ENCODE measurements at regions not wholly inside any gene's neighbourhood (a gene's known extent, or its start where the extent isn't known, plus 50 kb on each side); places are given as distances from the start of the nearest gene placed in this dataset.

DNA sequence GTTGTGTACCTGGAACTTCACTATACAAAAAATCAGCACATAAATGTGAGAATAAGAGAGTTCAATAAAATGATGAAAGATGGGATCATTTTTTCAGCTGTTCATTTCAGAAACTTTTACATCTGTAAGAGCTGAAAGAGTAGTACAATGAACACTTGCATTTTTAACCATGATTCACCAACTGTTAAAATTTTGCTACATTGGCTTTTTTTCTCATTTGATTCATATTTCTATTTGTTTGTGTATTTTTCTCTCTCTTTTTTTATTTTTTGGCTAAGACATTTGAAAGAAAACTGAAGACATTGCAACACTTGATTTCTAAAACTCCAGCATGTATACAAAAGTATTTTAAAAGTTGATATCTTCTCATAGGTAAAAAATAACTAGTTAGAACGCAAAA lies 98.3 kb upstream of the CDIN1 start:
- Histone ChIP-seq H3K27me3 (no peaks in the 10 kb centered on the region), H3K4me3 (no peak overlapping the region), H3K27ac (no peak overlapping the region), H3K36me3 (no peaks in the 10 kb centered on the region), H3K4me1 (no peaks in the 10 kb centered on the region), H3K9me3 (no peaks in the 10 kb centered on the region)
- no peak for TF ChIP-seq POLR2A (IDR thresholded peaks at IDR 0.05)
- TF ChIP-seq, protein P1, sequence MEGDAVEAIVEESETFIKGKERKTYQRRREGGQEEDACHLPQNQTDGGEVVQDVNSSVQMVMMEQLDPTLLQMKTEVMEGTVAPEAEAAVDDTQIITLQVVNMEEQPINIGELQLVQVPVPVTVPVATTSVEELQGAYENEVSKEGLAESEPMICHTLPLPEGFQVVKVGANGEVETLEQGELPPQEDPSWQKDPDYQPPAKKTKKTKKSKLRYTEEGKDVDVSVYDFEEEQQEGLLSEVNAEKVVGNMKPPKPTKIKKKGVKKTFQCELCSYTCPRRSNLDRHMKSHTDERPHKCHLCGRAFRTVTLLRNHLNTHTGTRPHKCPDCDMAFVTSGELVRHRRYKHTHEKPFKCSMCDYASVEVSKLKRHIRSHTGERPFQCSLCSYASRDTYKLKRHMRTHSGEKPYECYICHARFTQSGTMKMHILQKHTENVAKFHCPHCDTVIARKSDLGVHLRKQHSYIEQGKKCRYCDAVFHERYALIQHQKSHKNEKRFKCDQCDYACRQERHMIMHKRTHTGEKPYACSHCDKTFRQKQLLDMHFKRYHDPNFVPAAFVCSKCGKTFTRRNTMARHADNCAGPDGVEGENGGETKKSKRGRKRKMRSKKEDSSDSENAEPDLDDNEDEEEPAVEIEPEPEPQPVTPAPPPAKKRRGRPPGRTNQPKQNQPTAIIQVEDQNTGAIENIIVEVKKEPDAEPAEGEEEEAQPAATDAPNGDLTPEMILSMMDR (IDR thresholded peaks at IDR 0.05) = no peak
- no peak for DNase-seq
- intact Hi-C loops (cut with DNase I; ENCODE audit: low total_unique reads) = no loop called here

DNA sequence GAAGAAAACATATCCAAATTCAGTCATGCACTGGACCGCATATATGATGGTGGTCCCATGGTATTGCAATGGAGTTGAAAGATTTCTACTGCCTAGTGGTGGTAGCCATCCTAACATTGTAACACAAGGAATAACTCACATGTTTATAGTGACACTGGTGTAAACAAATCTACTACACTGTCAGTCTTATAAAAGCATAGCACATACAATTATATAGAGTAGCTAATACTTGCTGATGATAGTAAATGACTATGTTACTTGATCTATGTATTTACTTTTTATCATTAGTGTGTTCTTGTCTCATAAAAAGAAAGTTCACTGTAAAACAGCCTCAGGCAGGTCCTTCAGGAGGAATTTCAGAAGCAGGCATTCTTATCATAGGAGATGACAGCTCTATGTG lies 96.0 kb upstream of the CDIN1 start:
- no peaks in the 10 kb centered on the region for H3K4me1 ChIP-seq
- no peaks in the 10 kb centered on the region for H3K9me3 ChIP-seq
- TF ChIP-seq, protein P1 (IDR thresholded peaks at IDR 0.05) = no peak
- TF ChIP-seq POLR2A (IDR thresholded peaks at IDR 0.05) = no peak
- intact Hi-C loops (cut with DNase I; ENCODE audit: low total_unique reads) = no loop called here
- no peak overlapping the region for H3K27ac ChIP-seq
- no peaks in the 10 kb centered on the region for H3K36me3 ChIP-seq
- no peak overlapping the region for H3K4me3 ChIP-seq
- no peak for DNase-seq
- no peaks in the 10 kb centered on the region for H3K27me3 ChIP-seq

DNA sequence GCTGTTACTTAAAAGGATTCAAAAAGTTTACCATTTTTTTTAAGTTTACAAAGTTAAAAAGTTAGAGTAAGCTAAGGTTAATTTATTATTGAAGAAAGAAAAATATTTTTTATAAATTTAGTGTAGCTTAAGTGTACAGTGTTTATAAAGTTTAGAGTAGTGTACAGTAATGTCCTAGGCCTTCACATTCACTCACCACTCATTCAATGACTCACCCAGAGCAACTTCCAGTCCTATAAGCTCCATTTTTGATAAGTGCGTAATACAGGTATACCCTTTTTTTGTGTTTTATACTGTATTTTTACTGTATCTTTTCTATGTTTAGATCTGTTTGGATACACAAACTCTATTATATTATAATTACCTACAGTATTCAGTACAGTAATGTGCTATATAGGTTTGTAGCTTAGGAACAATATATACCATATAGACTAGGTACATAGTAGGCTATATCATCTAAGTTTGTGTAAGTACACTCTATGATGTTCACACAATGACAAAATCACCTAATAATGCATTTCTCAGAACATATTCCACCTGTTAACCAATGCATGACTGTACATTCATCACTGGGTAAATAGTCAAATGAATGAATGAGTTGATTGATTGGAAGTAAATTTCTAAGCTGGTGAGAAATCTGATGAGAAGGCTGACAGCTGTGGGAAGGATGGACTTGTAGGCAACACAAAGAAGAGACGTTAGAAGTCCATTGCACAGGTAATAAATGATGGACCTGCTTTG lies 95.2 kb upstream of the CDIN1 start:
- DNase-seq = no peak
- TF ChIP-seq, protein P1 (IDR thresholded peaks at IDR 0.05) = no peak
- no peak for TF ChIP-seq POLR2A (IDR thresholded peaks at IDR 0.05)
- intact Hi-C loops (cut with DNase I; ENCODE audit: low total_unique reads) = no loop called here

DNA sequence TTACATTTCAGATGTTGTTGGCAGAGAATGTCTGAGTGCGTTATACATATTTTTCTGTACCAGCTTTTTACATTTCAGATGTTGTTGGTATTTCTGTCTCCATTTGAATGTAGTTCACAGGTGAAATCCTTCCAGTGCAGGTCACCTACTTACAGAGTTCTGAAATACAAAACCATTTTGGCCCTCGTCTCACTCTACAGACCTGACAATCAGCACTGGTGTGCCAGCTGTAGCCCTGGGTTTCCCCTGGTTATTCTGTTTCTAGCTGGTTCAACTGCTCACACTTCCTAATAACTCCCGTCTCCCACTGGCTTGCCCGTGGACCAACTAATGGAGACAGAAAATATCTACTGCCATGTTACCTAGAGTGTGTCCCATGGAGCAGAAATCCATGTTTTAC lies 87.5 kb upstream of the CDIN1 start:
- intact Hi-C loops (cut with DNase I; ENCODE audit: low total_unique reads) = no loop called here
- H3K27ac ChIP-seq = no peak overlapping the region
- no peaks in the 10 kb centered on the region for H3K27me3 ChIP-seq
- no peak for TF ChIP-seq POLR2A (IDR thresholded peaks at IDR 0.05)
- TF ChIP-seq, protein P1 (IDR thresholded peaks at IDR 0.05) = no peak
- H3K4me1 ChIP-seq = no peaks in the 10 kb centered on the region
- no peak for DNase-seq
- no peak overlapping the region for H3K4me3 ChIP-seq
- no peaks in the 10 kb centered on the region for H3K36me3 ChIP-seq
- H3K9me3 ChIP-seq = no peaks in the 10 kb centered on the region

More for the DNA sequence above, 95.2 kb upstream of the CDIN1 start:
- H3K36me3 ChIP-seq = no peaks in the 10 kb centered on the region
- H3K27me3 ChIP-seq = no peaks in the 10 kb centered on the region
- H3K27ac ChIP-seq = no peak overlapping the region
- H3K9me3 ChIP-seq = no peaks in the 10 kb centered on the region
- no peaks in the 10 kb centered on the region for H3K4me1 ChIP-seq
- H3K4me3 ChIP-seq = no peak overlapping the region

DNA sequence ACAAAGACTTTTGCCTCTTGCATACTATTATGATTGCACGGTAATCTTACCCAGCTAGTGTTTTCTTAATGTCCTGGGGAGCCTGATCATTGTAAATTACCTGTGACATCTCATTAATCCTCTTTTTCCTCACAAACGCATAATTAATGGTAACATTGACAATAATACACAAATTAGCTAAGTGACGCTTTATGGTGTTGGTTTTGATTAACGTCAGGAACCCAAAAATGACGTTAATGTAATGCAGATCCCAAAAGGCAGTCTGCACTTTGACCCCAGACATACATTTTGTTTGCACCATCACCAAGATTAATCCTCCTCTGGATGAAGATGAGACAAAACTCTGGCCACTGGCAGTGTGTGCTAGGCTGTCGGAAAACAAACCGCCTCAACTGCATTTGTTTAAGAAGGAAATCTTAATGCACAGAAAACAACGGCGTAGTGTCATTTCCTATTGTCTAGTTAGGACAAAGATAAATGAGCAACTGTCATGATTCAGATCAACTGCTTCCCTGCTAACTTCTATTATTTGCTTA lies 83.9 kb upstream of the CDIN1 start:
- no peaks in the 10 kb centered on the region for H3K27me3 ChIP-seq
- H3K4me3 ChIP-seq = no peak overlapping the region
- intact Hi-C loops (cut with DNase I; ENCODE audit: low total_unique reads) = no loop called here
- no peaks in the 10 kb centered on the region for H3K9me3 ChIP-seq
- no peak overlapping the region for H3K27ac ChIP-seq
- TF ChIP-seq, protein P1 (IDR thresholded peaks at IDR 0.05) = no peak
- TF ChIP-seq POLR2A (IDR thresholded peaks at IDR 0.05) = no peak
- H3K4me1 ChIP-seq = peaks cover 0 to 3% of the 10 kb centered on the region in 2 donors
- H3K36me3 ChIP-seq = no peaks in the 10 kb centered on the region
- DNase-seq = no peak
